Astrocyte of the hippocampus (primary cell): ENCODE measurements at regions not wholly inside any gene's neighbourhood (a gene's known extent, or its start where the extent isn't known, plus 50 kb on each side); places are given as distances from the start of the nearest gene placed in this dataset.

Experiments
- DNase-seq: peaks from one replicate; pipeline ENCODE4 v3.0.0; 2011; ENCODE audit warnings: low read depth, low spot score

GRCh38 chr18:30352551-30353168 is 689.9 kb downstream of the DSC3 start:
- no peak for DNase-seq

- DNase-seq = no peak
Measured at GRCh38 chr18:30350263-30350662, 692.3 kb downstream of the DSC3 start.

DNA sequence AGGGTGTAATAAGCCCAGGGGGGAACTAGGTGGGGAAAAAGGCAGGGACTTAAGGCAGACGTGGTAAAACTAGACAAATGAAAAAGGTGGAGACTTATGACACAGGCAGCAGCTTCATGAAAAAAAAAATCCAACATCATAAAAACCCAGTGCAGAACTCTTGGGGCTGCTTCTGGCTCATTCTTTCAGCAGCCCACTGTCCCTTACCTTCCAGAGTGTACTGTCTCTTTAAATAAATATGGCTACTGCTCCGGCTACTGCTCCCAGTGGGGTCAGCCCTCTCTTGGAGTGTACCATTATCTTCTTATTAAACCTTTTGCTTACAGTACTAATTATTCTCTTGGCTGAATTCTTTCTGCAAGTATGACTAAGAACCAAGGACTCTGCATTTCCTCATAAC is 699.5 kb downstream of the DSC3 start:
- no peak for DNase-seq

- DNase-seq = no peak
Measured at GRCh38 chr18:30342675-30343074, 699.9 kb downstream of the DSC3 start.

DNA sequence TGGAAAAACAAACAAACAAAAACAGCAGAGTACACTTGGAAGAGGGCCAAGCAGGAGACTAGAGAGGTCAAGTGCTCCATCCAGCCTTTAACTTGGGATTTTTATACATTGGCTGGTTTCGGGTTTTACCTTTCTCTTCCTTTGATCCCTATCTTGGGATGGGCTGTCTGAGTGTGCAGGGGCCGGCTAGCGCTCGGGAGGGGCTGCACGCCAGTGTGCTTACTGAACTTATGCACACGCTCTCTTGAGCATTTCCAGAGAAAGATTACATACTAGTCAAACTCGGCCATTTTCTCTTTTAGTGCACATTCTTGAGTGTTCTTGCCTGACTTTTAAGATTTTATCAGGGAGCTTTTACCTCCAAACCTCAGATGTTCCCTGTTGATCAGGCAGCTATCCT is 707.8 kb downstream of the DSC3 start:
- no peak for DNase-seq

DNA sequence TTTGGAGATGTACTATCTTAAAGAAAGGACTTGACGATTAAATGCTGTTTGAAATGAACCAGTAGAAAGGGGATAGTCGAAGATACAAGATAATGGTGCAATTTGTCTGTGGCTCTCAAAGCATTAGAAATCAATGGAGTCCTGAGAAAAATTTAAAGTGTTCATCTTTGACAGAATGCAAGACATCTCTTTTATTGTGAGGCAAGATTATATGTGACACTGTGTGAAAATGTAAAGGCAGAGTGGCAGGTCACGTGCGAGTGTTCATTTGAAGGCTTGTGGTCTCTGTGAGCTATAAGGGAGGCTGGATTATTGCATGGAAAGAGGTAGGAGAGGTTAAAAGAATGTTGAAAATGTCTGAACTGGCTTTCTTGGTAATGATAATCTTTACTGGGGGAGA is 709.2 kb downstream of the DSC3 start:
- no peak for DNase-seq

- DNase-seq = peak; percentile 34
Measured at GRCh38 chr18:30328839-30329238, 713.7 kb downstream of the DSC3 start.

GRCh38 chr18:30302181-30302580 is 740.4 kb downstream of the DSC3 start:
- no peak for DNase-seq

- DNase-seq = no peak
Measured at GRCh38 chr18:30298769-30299168, 743.8 kb downstream of the DSC3 start.

DNA sequence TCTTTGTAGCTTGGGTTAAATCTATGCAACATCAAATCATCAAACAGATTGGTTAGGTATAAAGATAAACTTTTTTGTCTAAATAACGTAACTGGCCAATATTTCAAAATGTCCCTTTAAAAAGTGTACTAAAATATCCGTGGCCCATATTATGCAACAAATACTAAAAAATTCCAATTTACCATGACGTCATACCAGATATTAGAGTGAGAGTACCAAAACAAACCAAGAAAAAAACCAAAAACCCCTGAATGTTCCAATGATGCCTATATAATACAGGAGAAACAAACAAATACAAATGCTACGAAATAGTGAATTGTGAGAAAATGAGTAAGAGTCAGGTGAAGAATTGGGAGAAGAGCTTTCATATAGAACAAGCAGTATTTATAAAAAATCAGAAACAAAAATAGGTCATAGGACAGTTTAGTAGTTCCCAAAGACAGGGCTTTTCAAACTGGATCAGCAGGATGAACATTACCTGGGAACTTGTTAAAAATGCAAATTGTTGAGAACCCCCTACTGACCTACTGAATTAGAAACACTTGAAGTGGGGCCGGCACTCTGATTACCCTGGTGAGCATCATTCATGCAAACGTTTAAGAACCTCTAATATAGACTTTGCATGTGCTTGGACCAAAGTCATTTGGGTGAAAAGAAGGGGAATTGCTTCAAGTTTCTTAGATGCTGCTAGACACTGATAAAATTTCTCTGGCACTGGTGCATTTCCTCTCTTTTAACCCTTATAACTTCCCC is 753.7 kb downstream of the DSC3 start:
- DNase-seq = no peak

DNA sequence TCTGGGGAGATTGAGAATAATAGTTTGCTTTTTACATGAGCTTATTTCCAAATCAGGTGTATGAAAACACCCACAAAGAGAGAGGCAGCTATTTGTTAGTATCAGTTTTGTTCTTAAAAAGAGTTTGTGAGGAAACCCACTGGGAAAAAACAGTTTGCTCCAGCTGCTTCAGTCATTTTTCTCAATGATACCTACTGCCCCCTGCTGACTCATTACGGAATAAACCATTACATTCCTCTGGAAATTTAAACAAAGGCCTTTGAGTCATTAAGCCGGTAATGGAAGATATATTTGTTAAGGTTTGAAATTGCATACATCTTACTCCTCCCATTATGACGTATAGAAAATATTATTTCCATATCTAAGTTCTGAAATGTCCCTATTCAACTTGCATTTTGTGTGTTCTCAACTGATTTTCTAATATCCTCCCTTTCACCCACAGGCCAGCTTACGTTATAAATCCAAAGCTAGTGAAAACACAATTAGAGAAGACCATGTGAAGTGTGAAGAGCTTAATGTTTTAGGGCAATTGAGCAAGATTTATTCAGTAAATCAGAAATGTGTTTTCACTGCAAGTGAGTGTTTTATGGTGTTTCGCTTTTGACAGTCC is 761.6 kb downstream of the DSC3 start:
- DNase-seq = peak; percentile 81

GRCh38 chr18:30280186-30280585 is 762.4 kb downstream of the DSC3 start:
- no peak for DNase-seq

- DNase-seq = peak; percentile 1
Measured at GRCh38 chr18:30277676-30278075, 764.9 kb downstream of the DSC3 start.

- DNase-seq = peak; percentile 1
Measured at GRCh38 chr18:30271716-30272115, 770.8 kb downstream of the DSC3 start.

DNA sequence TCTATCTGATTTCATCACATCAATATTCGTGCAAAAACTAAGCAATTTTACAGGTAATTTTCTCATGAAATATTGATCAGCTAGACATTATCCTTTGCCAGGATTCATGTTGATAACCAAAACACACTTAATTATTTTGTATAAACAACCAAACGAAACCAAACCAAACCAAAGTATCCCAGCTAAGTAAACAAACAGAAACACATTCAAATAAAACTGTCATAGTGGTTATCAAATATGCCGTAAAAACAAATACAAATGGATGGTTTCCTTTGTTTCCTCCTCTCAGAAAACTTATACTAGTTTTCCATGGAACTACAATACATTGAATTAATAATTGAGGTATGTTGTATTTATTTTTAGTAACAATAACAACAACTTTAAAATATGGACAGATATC is 777.4 kb downstream of the DSC3 start:
- DNase-seq = no peak

DNA sequence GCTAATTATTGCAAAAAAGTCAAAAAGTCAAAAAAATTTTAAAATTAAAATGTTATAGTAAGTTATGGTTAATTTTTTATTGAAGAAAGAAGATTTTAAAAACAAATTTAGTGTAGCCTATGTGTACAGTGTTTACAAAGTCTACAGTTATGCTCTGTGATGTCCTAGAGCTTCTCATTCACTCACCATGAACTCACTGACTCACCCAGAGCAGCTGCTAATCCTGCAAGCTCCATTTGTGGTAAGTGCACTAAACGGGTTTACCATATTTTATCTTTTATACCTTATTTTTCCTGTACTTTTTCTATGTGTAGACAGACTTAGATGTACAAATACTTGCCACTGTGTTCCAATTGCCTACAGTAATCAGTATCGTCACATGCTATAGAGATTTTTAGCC is 788.2 kb downstream of the DSC3 start:
- DNase-seq = no peak

DNA sequence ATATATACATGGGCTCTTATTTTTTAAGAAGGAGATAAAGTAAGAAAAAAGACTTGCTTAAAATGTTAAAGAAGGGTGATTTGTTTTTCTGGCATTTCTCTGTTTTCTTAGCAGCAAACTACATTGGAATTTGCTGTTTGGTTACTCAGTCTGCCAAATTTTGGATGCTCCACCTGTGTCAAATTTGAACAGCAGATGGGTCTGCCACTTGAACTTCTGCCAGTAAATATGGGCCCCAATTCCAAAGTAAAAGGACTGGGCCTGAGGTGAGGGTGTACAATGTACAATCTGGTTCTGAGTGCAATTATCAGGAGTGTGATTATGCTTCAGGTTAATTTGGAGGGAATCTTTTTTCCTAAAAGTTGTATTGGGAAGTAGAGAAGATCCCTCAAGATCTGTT is 794.5 kb downstream of the DSC3 start:
- DNase-seq = peak; percentile 0

- peak; percentile 60 for DNase-seq
Measured at GRCh38 chr18:30245766-30246455, 796.6 kb downstream of the DSC3 start.

- DNase-seq = no peak
Measured at GRCh38 chr18:30234755-30235154, 807.8 kb downstream of the DSC3 start.

GRCh38 chr18:30211112-30211511 is 831.4 kb downstream of the DSC3 start:
- no peak for DNase-seq

DNA sequence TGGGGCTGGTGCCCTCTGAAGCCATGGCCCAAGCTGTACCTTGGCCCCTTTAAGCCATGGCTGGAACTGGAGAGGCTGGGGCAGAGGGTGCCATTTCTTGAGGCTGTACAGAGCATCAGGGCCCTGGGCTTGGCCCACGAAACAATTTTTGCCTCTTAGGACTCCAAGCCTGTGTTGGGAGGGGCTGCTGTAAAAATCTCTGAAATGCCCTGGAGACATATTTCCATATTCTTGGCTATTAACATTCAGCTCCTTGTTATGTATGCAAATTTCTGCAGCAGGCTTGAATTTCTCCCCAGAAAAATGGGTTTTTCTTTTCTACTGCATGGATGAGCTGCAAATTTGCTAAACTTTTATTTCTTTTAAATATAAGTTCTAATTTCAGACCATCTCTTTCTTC is 834.0 kb downstream of the DSC3 start:
- DNase-seq = no peak

- DNase-seq = no peak
Measured at GRCh38 chr18:30192216-30192615, 850.3 kb downstream of the DSC3 start.

DNA sequence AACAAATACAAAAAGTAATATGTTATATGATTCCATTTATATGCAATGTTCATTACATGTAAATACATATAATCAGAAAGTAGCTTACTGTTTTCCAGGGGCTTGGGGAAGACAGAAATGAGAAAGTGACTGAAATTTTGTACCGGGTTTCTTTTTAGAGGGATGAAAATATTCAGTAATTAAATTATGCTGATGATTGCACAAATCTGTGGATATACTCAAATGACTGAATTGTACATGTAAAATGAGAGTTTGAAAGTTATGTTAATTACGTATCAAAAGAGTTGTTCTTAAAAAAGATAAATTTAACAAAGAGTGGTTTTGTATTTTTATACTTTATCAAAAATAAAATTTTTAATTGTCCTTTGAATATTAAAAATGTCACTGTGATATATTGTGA is 856.3 kb downstream of the DSC3 start:
- no peak for DNase-seq
